H1 (cell line): ENCODE measurements at regions not wholly inside any gene's neighbourhood (a gene's known extent, or its start where the extent isn't known, plus 50 kb on each side); places are given as distances from the start of the nearest gene placed in this dataset.

Source experiments
- ASH2L ChIP-seq: fragments of 200-600, 300-600 bp; sonication (generic); IDR thresholded peaks from one replicate; pipeline ENCODE4 v1.7.1; 2017; ENCODE audit warnings: low read length
- BACH1 ChIP-seq: IDR thresholded peaks from 2 replicates; pipeline ENCODE4 v1.6.1; 2012; ENCODE audit warnings: low read length, improper control_type of control experiment
- GABPA ChIP-seq: IDR thresholded peaks from 2 replicates; pipeline ENCODE4 v1.6.1; 2011; ENCODE audit warnings: mild to moderate bottlenecking, low read length, moderate library complexity, borderline replicate concordance; ENCODE audit not compliant: insufficient read depth
- SIRT6 ChIP-seq: IDR thresholded peaks from one replicate; pipeline ENCODE4 v1.7.1; 2012; ENCODE audit warnings: low read length, inconsistent platforms
- SRF ChIP-seq: IDR thresholded peaks from 2 replicates; pipeline ENCODE4 v1.6.1; 2011; ENCODE audit warnings: mild to moderate bottlenecking, low read depth, low read length, moderate library complexity
- TAF1 ChIP-seq: IDR thresholded peaks from 2 replicates; pipeline ENCODE4 v1.6.1; 2011; ENCODE audit warnings: mild to moderate bottlenecking, low read depth, low read length

GRCh38 chr6:14272737-14273085 is 155.1 kb downstream of the CD83 start (continued):
- no peak for TF ChIP-seq TAF1
- TF ChIP-seq BACH1: no peak
- TF ChIP-seq SIRT6: no peak
- TF ChIP-seq SRF: no peak
- TF ChIP-seq ASH2L: no peak
- no peak for TF ChIP-seq GABPA
